HCT116 (cell line): ENCODE measurements at regions not wholly inside any gene's neighbourhood (a gene's known extent, or its start where the extent isn't known, plus 50 kb on each side); places are given as distances from the start of the nearest gene placed in this dataset.

Experiments used
- ATAC-seq: fragments of 200-7000 bp; cut with Tn5 transposase; 2 replicates; pipeline ENCODE4 v1.9.1; 2020; ENCODE audit warnings: mild to moderate bottlenecking, moderate library complexity
- BruUV-seq: library from RNA; stranded (reverse); fragments of 400-500 nt; replicated peaks from 2 replicates; lab custom pipeline; 2021; lab: Mats Ljungman, UMichigan
- CTCF ChIA-PET: fragments of 300-600 bp; sonication (Branson Sonifier 250); formaldehyde crosslinking; loops from one replicate; lab custom pipeline; 2021; ENCODE audit warnings: antibody characterized with exemption; lab: Charles Lee
- POLR2A ChIA-PET: fragments of 300-600, 350-600 bp; sonication (Branson Sonifier 250); formaldehyde crosslinking; loops from one replicate; lab custom pipeline; 2021; ENCODE audit warnings: antibody characterized with exemption; lab: Charles Lee
- RAD21 ChIA-PET, 2 experiments: fragments of 300-600 bp; sonication (Branson Sonifier 250); formaldehyde crosslinking; loops; one replicate each; lab custom pipeline; 2023; ENCODE audit warnings: low total read pairs in 2 of 2; ENCODE audit not compliant: uncharacterized antibody in 2 of 2, unreplicated experiment in 2 of 2, low non-redundant PET in 1 of 2; lab: Charles Lee
- DNase-seq: peaks from one replicate; pipeline ENCODE4 v3.0.0-alpha.2; 2010; ENCODE audit warnings: low read depth, low spot score
- H2AFZ ChIP-seq: fragments of 200-600 bp; shearing (Covaris generic), sonication (generic); 2 replicates; pipeline ENCODE4 v1.6.1; 2017; ENCODE audit warnings: low read depth, mixed run types, mixed read lengths, antibody characterized with exemption, low read length; ENCODE audit not compliant: poor library complexity, severe bottlenecking
- H3K27ac ChIP-seq: 2 replicates; pipeline ENCODE4 v1.5.1; 2012; ENCODE audit warnings: low read depth, low read length
- H3K27me3 ChIP-seq: fragments of 200-600 bp; sonication (generic); 2 replicates; pipeline ENCODE4 v1.6.1; 2016; ENCODE audit warnings: mixed run types, low read length, mixed read lengths; ENCODE audit not compliant: insufficient read depth
- H3K36me3 ChIP-seq, 2 experiments: fragments of 200-500 bp in 1 of 2; fragments of 200-600 bp in 1 of 2; sonication (Bioruptor generic) in 1 of 2; sonication (generic) in 1 of 2; 2 replicates each; pipeline versions ENCODE4 v1.5.1 to v1.6.1; 2014 to 2016; ENCODE audit warnings: low read length in 2 of 2, inconsistent platforms in 1 of 2, mixed read lengths in 1 of 2, mixed run types in 1 of 2; ENCODE audit not compliant: insufficient read depth in 2 of 2, control insufficient read depth in 1 of 2
- H3K4me1 ChIP-seq, 2 experiments: fragments of 200-600 bp in 1 of 2; sonication (generic) in 1 of 2; 2 replicates each; pipeline versions ENCODE4 v1.5.1 to v1.6.1; 2012 to 2017; ENCODE audit warnings: low read length in 2 of 2, inconsistent platforms in 1 of 2, mild to moderate bottlenecking in 1 of 2, mixed read lengths in 1 of 2, mixed run types in 1 of 2, moderate library complexity in 1 of 2; ENCODE audit not compliant: insufficient read depth in 2 of 2, control insufficient read depth in 1 of 2
- H3K4me2 ChIP-seq: fragments of 200-600 bp; sonication (generic); 2 replicates; pipeline ENCODE4 v1.6.1; 2017; ENCODE audit warnings: mixed run types, low read length, mixed read lengths
- H3K4me3 ChIP-seq, 2 experiments: fragments of 200-600 bp in 1 of 2; sonication (generic) in 1 of 2; replicated peaks in 1 of 2; 2 replicates each; pipeline ENCODE4 v1.5.1; 2011 to 2016; ENCODE audit warnings: low read length in 2 of 2, control low read depth in 1 of 2, low read depth in 1 of 2, mild to moderate bottlenecking in 1 of 2, mixed read lengths in 1 of 2, mixed run types in 1 of 2
- H3K79me2 ChIP-seq: fragments of 200-600 bp; sonication (generic); 2 replicates; pipeline ENCODE4 v1.6.1; 2017; ENCODE audit warnings: mild to moderate bottlenecking, mixed run types, low read length, moderate library complexity, mixed read lengths; ENCODE audit not compliant: insufficient read depth
- H3K9ac ChIP-seq: fragments of 200-600 bp; sonication (generic); 2 replicates; pipeline ENCODE4 v1.6.1; 2016; ENCODE audit warnings: low read length, mixed read lengths
- H3K9me2 ChIP-seq: fragments of 200-600 bp; sonication (generic), shearing (Covaris generic); 2 replicates; pipeline ENCODE4 v1.6.1; 2017; ENCODE audit warnings: mixed run types, mild to moderate bottlenecking, moderate library complexity; ENCODE audit not compliant: insufficient read depth
- H3K9me3 ChIP-seq, 2 experiments: fragments of 200-500 bp in 1 of 2; fragments of 200-600 bp in 1 of 2; sonication (Bioruptor generic) in 1 of 2; sonication (generic) in 1 of 2; 2 replicates each; pipeline ENCODE4 v1.6.1; 2014 to 2017; ENCODE audit warnings: low read length in 2 of 2, mixed read lengths in 2 of 2, inconsistent platforms in 1 of 2, low read depth in 1 of 2, mild to moderate bottlenecking in 1 of 2, mixed run types in 1 of 2, moderate library complexity in 1 of 2; ENCODE audit not compliant: control insufficient read depth in 1 of 2, insufficient read depth in 1 of 2
- H4K20me1 ChIP-seq: fragments of 200-600 bp; sonication (generic), shearing (Covaris generic); 2 replicates; pipeline ENCODE4 v1.6.1; 2017; ENCODE audit warnings: mixed run types, mild to moderate bottlenecking, moderate library complexity; ENCODE audit not compliant: insufficient read depth
- CBX3 ChIP-seq: IDR thresholded peaks from 2 replicates; pipeline ENCODE4 v1.6.1; 2012; ENCODE audit warnings: low read depth
- EGR1 ChIP-seq: IDR thresholded peaks from 2 replicates; pipeline ENCODE4 v1.6.1; 2012; ENCODE audit warnings: low read depth
- EZH2 ChIP-seq: fragments of 200-600 bp; sonication (generic); IDR thresholded peaks from 2 replicates; pipeline ENCODE4 v1.6.1; 2017; ENCODE audit warnings: antibody characterized with exemption, mixed run types
- FOSL1 ChIP-seq: IDR thresholded peaks from 2 replicates; pipeline ENCODE4 v1.6.1; 2012; ENCODE audit warnings: low read depth
- JUND ChIP-seq: IDR thresholded peaks from 2 replicates; pipeline ENCODE4 v1.6.1; 2012
- POLR2A ChIP-seq: IDR thresholded peaks from 2 replicates; pipeline ENCODE4 v1.7.0; 2011; ENCODE audit warnings: borderline replicate concordance; ENCODE audit not compliant: insufficient read depth, insufficient read length; ENCODE audit errors: extremely low read depth
- POLR2AphosphoS5 ChIP-seq: IDR thresholded peaks from 2 replicates; pipeline ENCODE4 v1.6.1; 2011; ENCODE audit warnings: mild to moderate bottlenecking, low read depth, low read length, moderate library complexity
- RAD21 ChIP-seq: IDR thresholded peaks from 2 replicates; pipeline ENCODE4 v1.6.1; 2012; ENCODE audit warnings: low read depth, mild to moderate bottlenecking
- SP1 ChIP-seq: IDR thresholded peaks from 2 replicates; pipeline ENCODE4 v1.6.1; 2012; ENCODE audit warnings: low read depth
- SRF ChIP-seq: IDR thresholded peaks from 2 replicates; pipeline ENCODE4 v1.6.1; 2012; ENCODE audit warnings: low read depth
- YY1 ChIP-seq: IDR thresholded peaks from 2 replicates; pipeline ENCODE4 v1.6.1; 2011; ENCODE audit warnings: low read length, low read depth, moderate library complexity, mild to moderate bottlenecking; ENCODE audit not compliant: insufficient replicate concordance; ENCODE audit errors: extremely low read depth
- ZFX ChIP-seq: fragments of 450-650 bp; IDR thresholded peaks from 2 replicates; pipeline ENCODE4 v1.6.1; 2017
- intact Hi-C: fragments of 100-400 bp; cut with micrococcal nuclease; formaldehyde crosslinking; loops from 2 replicates; pipeline ENCODE4 v1.10.0; 2022
- TF ChIP-seq, protein P1 (sequence below): IDR thresholded peaks from 2 replicates; pipeline ENCODE4 v1.6.1; 2012; ENCODE audit warnings: low read depth

DNA sequence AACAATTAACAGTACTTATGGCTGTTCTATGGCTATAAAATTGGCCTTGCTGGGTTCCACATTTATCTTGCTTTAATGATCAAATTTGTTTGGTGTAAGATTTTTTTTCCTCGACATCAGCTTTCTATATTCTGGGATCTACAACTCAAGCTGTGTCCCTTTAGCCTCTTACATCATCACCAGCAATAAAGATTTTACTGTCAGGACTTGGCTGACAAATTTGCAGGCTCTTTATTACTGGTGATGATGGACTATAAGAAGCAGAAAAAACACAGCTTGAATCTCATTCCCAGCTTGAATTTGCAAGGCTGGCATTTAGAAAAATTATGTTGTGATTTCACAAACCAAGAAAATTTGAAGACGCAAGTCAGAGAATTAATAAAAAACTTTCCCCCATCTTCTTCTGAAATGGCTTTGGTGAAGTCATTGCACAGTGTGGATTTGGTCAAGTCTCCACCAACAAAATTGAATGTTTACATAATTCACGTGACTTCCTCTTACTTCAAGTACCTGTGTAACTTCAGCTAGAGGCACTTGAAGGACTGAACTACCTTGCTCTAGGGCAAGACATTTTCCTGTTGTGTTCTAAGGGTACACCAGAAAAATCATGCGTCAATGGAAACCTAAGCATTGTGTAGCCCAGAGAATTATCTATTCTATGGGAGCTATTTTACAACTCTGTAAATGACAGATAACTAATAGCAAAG lies 175.0 kb downstream of the CBLN4 start:
- no peak overlapping the region for H3K27ac ChIP-seq
- H3K4me1 ChIP-seq: no peaks in the 10 kb centered on the region
- no peaks in the 10 kb centered on the region for H3K9me2 ChIP-seq
- ChIA-PET POLR2A (no interaction called here), CTCF (no interaction called here), RAD21 (no interaction called here)
- H3K36me3 ChIP-seq: no peaks in the 10 kb centered on the region
- ATAC-seq: no peak
- no peak overlapping the region for H2AFZ ChIP-seq
- H3K4me2 ChIP-seq: no peak overlapping the region
- no peaks in the 10 kb centered on the region for H3K79me2 ChIP-seq
- no peaks in the 10 kb centered on the region for H4K20me1 ChIP-seq
- BruUV-seq: no TSS peak
- no peak overlapping the region for H3K4me3 ChIP-seq
- no peak overlapping the region for H3K9ac ChIP-seq
- no peak for DNase-seq
- peaks cover 14 to 15% of the 10 kb centered on the region in 2 experiments; a peak in 2 of 4 replicates for H3K9me3 ChIP-seq
- no peaks in the 10 kb centered on the region for H3K27me3 ChIP-seq
- TF ChIP-seq EGR1: no peak
- no peak for TF ChIP-seq JUND
- no peak for TF ChIP-seq SRF
- no peak for TF ChIP-seq POLR2A
- no peak for TF ChIP-seq EZH2
- no peak for TF ChIP-seq SP1
- no peak for TF ChIP-seq CBX3
- no peak for TF ChIP-seq POLR2AphosphoS5
- TF ChIP-seq, protein P1, sequence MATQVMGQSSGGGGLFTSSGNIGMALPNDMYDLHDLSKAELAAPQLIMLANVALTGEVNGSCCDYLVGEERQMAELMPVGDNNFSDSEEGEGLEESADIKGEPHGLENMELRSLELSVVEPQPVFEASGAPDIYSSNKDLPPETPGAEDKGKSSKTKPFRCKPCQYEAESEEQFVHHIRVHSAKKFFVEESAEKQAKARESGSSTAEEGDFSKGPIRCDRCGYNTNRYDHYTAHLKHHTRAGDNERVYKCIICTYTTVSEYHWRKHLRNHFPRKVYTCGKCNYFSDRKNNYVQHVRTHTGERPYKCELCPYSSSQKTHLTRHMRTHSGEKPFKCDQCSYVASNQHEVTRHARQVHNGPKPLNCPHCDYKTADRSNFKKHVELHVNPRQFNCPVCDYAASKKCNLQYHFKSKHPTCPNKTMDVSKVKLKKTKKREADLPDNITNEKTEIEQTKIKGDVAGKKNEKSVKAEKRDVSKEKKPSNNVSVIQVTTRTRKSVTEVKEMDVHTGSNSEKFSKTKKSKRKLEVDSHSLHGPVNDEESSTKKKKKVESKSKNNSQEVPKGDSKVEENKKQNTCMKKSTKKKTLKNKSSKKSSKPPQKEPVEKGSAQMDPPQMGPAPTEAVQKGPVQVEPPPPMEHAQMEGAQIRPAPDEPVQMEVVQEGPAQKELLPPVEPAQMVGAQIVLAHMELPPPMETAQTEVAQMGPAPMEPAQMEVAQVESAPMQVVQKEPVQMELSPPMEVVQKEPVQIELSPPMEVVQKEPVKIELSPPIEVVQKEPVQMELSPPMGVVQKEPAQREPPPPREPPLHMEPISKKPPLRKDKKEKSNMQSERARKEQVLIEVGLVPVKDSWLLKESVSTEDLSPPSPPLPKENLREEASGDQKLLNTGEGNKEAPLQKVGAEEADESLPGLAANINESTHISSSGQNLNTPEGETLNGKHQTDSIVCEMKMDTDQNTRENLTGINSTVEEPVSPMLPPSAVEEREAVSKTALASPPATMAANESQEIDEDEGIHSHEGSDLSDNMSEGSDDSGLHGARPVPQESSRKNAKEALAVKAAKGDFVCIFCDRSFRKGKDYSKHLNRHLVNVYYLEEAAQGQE: no peak
- no peak for TF ChIP-seq ZFX
- TF ChIP-seq YY1: no peak
- no peak for TF ChIP-seq RAD21
- no peak for TF ChIP-seq FOSL1
- TF ChIP-seq, all 23 proteins: peak for 0
- intact Hi-C loops: no loop called here
